AG04449 (cell line): ENCODE measurements at regions not wholly inside any gene's neighbourhood (a gene's known extent, or its start where the extent isn't known, plus 50 kb on each side); places are given as distances from the start of the nearest gene placed in this dataset.

Source experiments
- CTCF ChIA-PET: fragments of 350-600 bp; formaldehyde crosslinking; extraction: SDS; loops from one replicate; lab custom pipeline; 2021; ENCODE audit warnings: antibody characterized with exemption; lab: Yijun Ruan, JAX
- POLR2A ChIA-PET: fragments of 400-600, 350-600 bp; formaldehyde crosslinking; extraction: SDS; loops from one replicate; lab custom pipeline; 2020; ENCODE audit warnings: antibody characterized with exemption, inconsistent platforms; lab: Yijun Ruan, JAX
- DNase-seq: peaks from one replicate; pipeline ENCODE4 v3.0.0-alpha.2; 2010; ENCODE audit warnings: low read depth, low spot score
- H3K4me3 ChIP-seq: 2 replicates; pipeline ENCODE4 v1.5.1; 2011; ENCODE audit warnings: low read depth, mild to moderate bottlenecking, control low read depth, low read length
- CTCF ChIP-seq: IDR thresholded peaks from one replicate; pipeline ENCODE4 v1.5.1; 2011; ENCODE audit warnings: mild to moderate bottlenecking, moderate library complexity, low read length, control low read depth, inconsistent platforms; ENCODE audit not compliant: insufficient read depth; ENCODE audit errors: missing control alignments

GRCh38 chr6:137731600-137731959 is 135.5 kb upstream of the TNFAIP3 start:
- TF ChIP-seq CTCF = no peak
- ChIA-PET POLR2A (no interaction called here), CTCF (no interaction called here)
- H3K4me3 ChIP-seq = no peak overlapping the region
- no peak for DNase-seq

DNA sequence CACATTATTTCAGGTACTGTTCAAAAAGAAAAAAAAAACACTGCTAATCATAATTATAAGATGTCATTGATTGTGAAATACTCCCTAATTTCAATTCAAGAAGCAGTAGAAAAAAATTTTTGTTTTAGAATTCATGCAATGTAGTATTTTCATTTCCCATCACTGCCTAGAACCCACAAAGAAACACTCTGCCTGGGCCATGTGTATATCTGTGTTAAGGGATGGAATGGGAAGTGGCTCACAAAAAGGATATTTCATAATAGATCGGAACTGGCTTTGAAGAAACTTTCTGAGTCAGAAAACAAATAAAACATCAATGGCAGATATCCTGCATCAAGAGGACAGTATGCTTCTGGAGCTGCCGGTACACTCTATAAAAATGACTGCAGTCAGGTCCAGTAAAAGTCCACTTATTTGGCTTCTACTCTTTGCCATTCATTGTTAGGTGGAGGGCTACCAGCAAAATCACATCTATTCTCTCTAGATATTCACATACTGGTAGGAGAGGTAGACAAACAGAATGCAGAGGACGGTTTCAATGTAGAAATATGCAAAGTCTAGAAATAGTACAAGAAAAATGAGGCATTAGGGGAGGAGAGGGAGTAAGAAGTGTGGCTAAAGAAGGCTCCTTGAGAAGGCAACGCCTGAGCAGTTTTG is 135.0 kb upstream of the TNFAIP3 start:
- no peak overlapping the region for H3K4me3 ChIP-seq
- ChIA-PET CTCF (interaction anchor here (0.8 to 0.9 kb wide), 4 partner anchors 19 to 135 kb away, joined by 3 to 4 read pairs (median 4); partner anchors contain the start of gene TNFAIP3), POLR2A (no interaction called here)
- no peak for TF ChIP-seq CTCF
- DNase-seq = no peak

DNA sequence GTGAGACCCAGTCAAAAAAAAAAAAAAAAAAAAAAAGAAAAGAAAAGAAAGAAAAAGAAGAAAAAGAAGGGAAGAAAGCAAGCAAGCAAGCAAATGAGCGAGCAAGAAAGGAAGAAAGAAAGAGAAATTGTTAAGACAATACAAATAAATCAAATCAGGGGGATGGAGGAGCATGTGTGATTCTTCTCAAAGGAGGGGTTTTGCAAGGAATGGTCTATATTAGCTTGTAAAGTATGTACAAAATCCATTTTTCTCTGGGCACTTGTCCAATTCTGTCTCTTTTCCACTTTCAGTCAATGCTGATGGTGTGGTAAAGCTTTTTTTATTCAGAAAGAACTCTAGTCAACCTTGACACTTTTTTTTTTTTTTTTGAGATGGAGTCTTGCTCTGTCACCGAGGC is 133.7 kb upstream of the TNFAIP3 start:
- ChIA-PET POLR2A (interaction anchor here (0.6 kb wide), 1 partner anchor 31 kb away, joined by 3 read pairs; no protein-coding TSS in a partner anchor), CTCF (interaction anchor here (1.8 kb wide), 1 partner anchor 25 kb away, joined by 5 read pairs; no protein-coding TSS in a partner anchor)
- no peak for DNase-seq
- H3K4me3 ChIP-seq = no peak overlapping the region
- TF ChIP-seq CTCF = no peak

DNA sequence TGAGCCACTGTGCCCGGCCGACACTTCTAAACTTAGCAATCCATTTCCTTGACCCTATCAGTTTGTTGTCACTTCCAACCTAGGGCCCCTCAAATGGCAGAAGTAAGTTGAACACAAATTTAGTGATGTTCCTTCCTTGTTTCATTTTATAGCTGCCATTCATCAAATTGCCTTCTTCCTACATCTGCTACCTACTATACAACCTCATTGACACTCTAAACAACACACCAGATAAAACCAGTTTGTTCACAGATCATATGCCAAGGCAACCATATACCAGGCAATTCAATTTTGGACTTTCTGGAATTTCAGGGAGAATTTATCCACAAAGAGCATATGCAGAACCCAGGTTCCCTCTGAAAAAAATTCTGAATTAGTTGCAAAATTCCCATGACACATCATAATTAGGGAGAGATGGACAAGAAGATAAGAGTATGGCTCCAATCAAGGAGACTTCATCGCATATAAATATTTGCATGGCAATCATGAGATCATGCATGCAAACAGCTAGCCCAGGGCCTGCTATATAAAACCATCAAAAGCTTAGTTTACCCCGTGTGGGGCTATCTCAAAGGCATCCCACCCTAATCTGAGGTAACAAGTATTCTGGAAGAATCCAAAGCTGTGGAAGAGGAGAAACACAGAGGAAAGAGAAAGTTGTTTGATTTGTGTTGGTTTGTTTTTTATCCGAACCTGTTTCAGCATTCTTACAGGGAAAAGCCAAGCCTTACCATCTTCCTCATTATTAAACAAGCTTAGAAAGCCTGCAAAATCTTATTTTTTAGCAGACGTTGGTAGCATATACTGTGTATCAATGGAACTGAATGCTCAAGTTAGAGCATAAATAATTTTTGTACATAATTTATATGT is 132.8 kb upstream of the TNFAIP3 start:
- CTCF ChIA-PET = interaction anchor here (0.8 to 1.8 kb wide), 5 partner anchors 9 to 210 kb away, joined by 3 to 6 read pairs (median 3); partner anchors contain the start of gene TNFAIP3
- DNase-seq = no peak
- POLR2A ChIA-PET = interaction anchor here (0.6 kb wide), 1 partner anchor 30 kb away, joined by 3 read pairs; no protein-coding TSS in a partner anchor
- no peak for TF ChIP-seq CTCF
- H3K4me3 ChIP-seq = no peak overlapping the region

- CTCF ChIA-PET = interaction anchor here (0.8 to 1.8 kb wide), 5 partner anchors 10 to 210 kb away, joined by 3 to 6 read pairs (median 3); partner anchors contain the start of gene TNFAIP3
- no peak overlapping the region for H3K4me3 ChIP-seq
- no peak for TF ChIP-seq CTCF
- no peak for DNase-seq
- POLR2A ChIA-PET = no interaction called here
These were observed 132.2 kb upstream of the TNFAIP3 start for GRCh38 chr6:137734875-137735182.

DNA sequence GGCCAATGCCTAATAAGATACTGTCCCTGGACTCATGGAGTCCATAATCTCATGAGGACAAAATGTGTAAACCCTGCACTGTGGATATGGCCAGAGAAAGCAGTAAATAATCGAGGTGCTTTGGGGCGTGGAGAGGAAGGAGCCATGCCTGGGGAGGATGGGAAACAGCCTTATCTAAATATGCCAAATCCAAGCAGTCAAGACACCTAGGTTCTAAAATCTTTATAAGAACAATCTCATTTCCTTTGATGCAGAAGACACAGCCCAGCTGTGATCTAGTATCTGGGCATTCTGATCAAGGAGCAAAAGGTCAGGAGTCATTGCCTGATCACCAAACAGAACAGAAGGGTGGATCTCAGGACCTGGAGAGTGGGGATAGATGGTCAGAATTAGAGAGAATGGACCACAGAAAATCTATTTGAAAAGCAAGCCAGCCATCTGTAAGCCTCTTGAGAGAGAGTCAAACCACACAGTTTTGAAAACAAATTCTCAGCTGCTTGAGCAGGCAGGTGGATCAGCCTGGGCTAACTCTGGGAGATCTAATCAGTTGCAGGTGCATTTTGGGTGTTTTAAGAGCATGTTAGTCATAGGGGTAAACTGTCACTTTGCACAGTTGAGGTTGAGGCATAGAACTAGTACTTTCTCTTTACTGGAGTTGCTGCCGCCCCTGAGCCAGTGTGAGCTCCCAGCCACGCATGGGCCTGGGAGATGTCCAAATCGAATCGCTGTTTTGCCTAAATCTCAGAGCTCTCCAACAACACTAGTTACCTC is 130.8 kb upstream of the TNFAIP3 start:
- no peak for DNase-seq
- H3K4me3 ChIP-seq = no peak overlapping the region
- ChIA-PET POLR2A (no interaction called here), CTCF (interaction anchor here (1.7 kb wide), 1 partner anchor 131 kb away, joined by 4 read pairs; the partner anchor contains the start of gene TNFAIP3)
- no peak for TF ChIP-seq CTCF
